ENCODE measurements at regions not wholly inside any gene's neighbourhood (a gene's known extent, or its start where the extent isn't known, plus 50 kb on each side); places are given as distances from the start of the nearest gene placed in this dataset.

- Histone ChIP-seq H4K20me1 (ENCODE audit: insufficient read depth, low read length) (no peaks in the 10 kb centered on the region), H2BK20ac (ENCODE audit: low read depth, low read length) (no peak overlapping the region), H2BK15ac (ENCODE audit: low read depth, low read length) (no peak overlapping the region), H4K91ac (ENCODE audit: insufficient read depth, low read depth, low read length) (no peak overlapping the region), H3K9me1 (ENCODE audit: insufficient read depth, low read length) (no peaks in the 10 kb centered on the region), H4K8ac (ENCODE audit: low read depth in 2 of 2, low read length in 2 of 2) (no peak overlapping the region), H3K9ac (ENCODE audit: low read depth, low read length) (no peak overlapping the region), H3K4me3 (ENCODE audit: insufficient read depth, low read depth, low read length) (no peak overlapping the region), H3K23ac (ENCODE audit: low read depth, low read length) (no peak overlapping the region), H3K4me1 (ENCODE audit: control insufficient read depth, insufficient read depth, low read length) (no peaks in the 10 kb centered on the region), H2BK5ac (ENCODE audit: low read depth, low read length, poor library complexity, severe bottlenecking) (no peak overlapping the region), H2AK5ac (ENCODE audit: low read depth, low read length) (no peak overlapping the region), H3K9me3 (ENCODE audit: control insufficient read depth, insufficient read depth, low read length) (0 out of 2 replicates have a peak, but pooled peaks cover 8% of the 10 kb centered on the region), H3K27me3 (ENCODE audit: control insufficient read depth, insufficient read depth, low read length) (no peaks in the 10 kb centered on the region), H3K56ac (ENCODE audit: extremely low read depth, insufficient read depth, low read length) (no peak overlapping the region), H2AK9ac (replicated peaks; ENCODE audit: low read depth, low read length, poor library complexity) (no peak overlapping the region), H2AFZ (replicated peaks; ENCODE audit: low read length, poor library complexity) (no peak overlapping the region), H4K5ac (ENCODE audit: low read depth, low read length) (no peak overlapping the region), H3K18ac (ENCODE audit: low read depth, low read length) (no peak overlapping the region), H3K79me1 (ENCODE audit: low read depth in 1 of 2, low read length in 2 of 2) (no peaks in the 10 kb centered on the region), H3K4ac (ENCODE audit: low read depth, low read length) (no peak overlapping the region), H3K4me2 (ENCODE audit: low read depth, low read length) (no peak overlapping the region), H3K14ac (replicated peaks; ENCODE audit: low read depth, low read length) (no peak overlapping the region), H3K27ac (ENCODE audit: insufficient read depth, low read length) (no peak overlapping the region), H3K36me3 (ENCODE audit: control insufficient read depth, insufficient read depth, low read length) (no peaks in the 10 kb centered on the region), H2BK120ac (ENCODE audit: low read depth, low read length) (no peak overlapping the region)
- in situ Hi-C loops (cut with MboI; ENCODE audit: low sequenced_read_pairs): no loop called here
- ATAC-seq (ENCODE audit: low read depth) (no peak), DNase-seq (no peak)
- intact Hi-C loops (cut with micrococcal nuclease): no loop called here
- no TSS peak for BruUV-seq (replicated peaks)
- no CpG with 5 or more reads among the region's 5 CpGs for WGBS, 2 experiments (ENCODE audit: extremely low coverage in 2 of 2, insufficient read length in 1 of 2)
- POLR2A ChIA-PET (ENCODE audit: unreplicated experiment): no interaction called here
- dilution Hi-C loops (cut with HindIII; ENCODE audit: low sequenced_read_pairs, unreplicated experiment): no loop called here
- CTCF ChIA-PET: no interaction called here
- TF ChIP-seq ELK1 (IDR thresholded peaks at IDR 0.05; ENCODE audit: borderline replicate concordance, low read depth, low read length) (no peak), MAFK (IDR thresholded peaks at IDR 0.05; ENCODE audit: low read depth, low read length) (no peak), BHLHE40 (IDR thresholded peaks at IDR 0.05; ENCODE audit: low read depth, low read length) (no peak), MXI1 (IDR thresholded peaks at IDR 0.05; ENCODE audit: borderline replicate concordance, low read depth, low read length) (no peak), RFX5 (IDR thresholded peaks at IDR 0.05; ENCODE audit: low read depth, low read length) (no peak), SMC3 (IDR thresholded peaks at IDR 0.05; ENCODE audit: low read depth, low read length) (no peak), CEBPB (IDR thresholded peaks at IDR 0.05; ENCODE audit: low read depth, low read length) (no peak), POLR2A (IDR thresholded peaks at IDR 0.05; ENCODE audit: low read depth, low read length) (no peak), USF2 (IDR thresholded peaks at IDR 0.05; ENCODE audit: low read depth, low read length) (no peak), RCOR1 (IDR thresholded peaks at IDR 0.05; ENCODE audit: insufficient replicate concordance, low read length) (no peak), RAD21 (IDR thresholded peaks at IDR 0.05; ENCODE audit: low read length) (no peak), MAZ (IDR thresholded peaks at IDR 0.05; ENCODE audit: borderline replicate concordance, low read depth, low read length) (no peak), NFE2L2 (IDR thresholded peaks at IDR 0.05; ENCODE audit: low read depth, low read length) (no peak), CHD1 (IDR thresholded peaks at IDR 0.05; ENCODE audit: low read depth, low read length) (no peak)
Observed at GRCh38 chr13:88602786-88603777, 931.9 kb downstream of the SLITRK5 start.

All from IMR-90 (cell line).